ENCODE measurements at regions not wholly inside any gene's neighbourhood (a gene's known extent, or its start where the extent isn't known, plus 50 kb on each side); places are given as distances from the start of the nearest gene placed in this dataset.

- Mint-ChIP-seq H3K27ac (no peak overlapping the region), H3K27me3 (ENCODE audit: low read depth) (no peaks in the 10 kb centered on the region), H3K4me3 (no peak overlapping the region)
These were observed 304.0 kb downstream of the IRS1 start for GRCh38 chr2:226495466-226496272.

GRCh38 chr2:226491112-226491511 is 308.5 kb downstream of the IRS1 start:
- no peak for TF ChIP-seq CTCF (IDR thresholded peaks at IDR 0.05; ENCODE audit: unreplicated experiment)
- Mint-ChIP-seq H3K27me3 (ENCODE audit: low read depth) (no peaks in the 10 kb centered on the region), H3K27ac (no peak overlapping the region), H3K4me3 (no peak overlapping the region), H3K4me1 (peaks cover 6% of the 10 kb centered on the region), H3K9me3 (peaks cover 4% of the 10 kb centered on the region), H3K36me3 (no peaks in the 10 kb centered on the region)
- DNase-seq (ENCODE audit: low spot score in 2 of 2, unreplicated experiment in 2 of 2), result no peak

More at GRCh38 chr2:226495466-226496272, 304.0 kb downstream of the IRS1 start:
- no peak for DNase-seq (ENCODE audit: low spot score in 2 of 2, unreplicated experiment in 2 of 2)
- Mint-ChIP-seq H3K4me1 (peaks cover 7% of the 10 kb centered on the region), H3K9me3 (peaks cover 5% of the 10 kb centered on the region), H3K36me3 (peaks cover 3% of the 10 kb centered on the region)
- TF ChIP-seq CTCF (IDR thresholded peaks at IDR 0.05; ENCODE audit: unreplicated experiment), result no peak

- no peak overlapping the region for H3K27ac Mint-ChIP-seq
These were observed 309.7 kb downstream of the IRS1 start for GRCh38 chr2:226489775-226490541.

GRCh38 chr2:226488034-226488433 is 311.6 kb downstream of the IRS1 start:
- no peak for TF ChIP-seq CTCF (IDR thresholded peaks at IDR 0.05; ENCODE audit: unreplicated experiment)
- no peaks in the 10 kb centered on the region for H3K27me3 Mint-ChIP-seq (ENCODE audit: low read depth)
- H3K36me3 Mint-ChIP-seq, result no peaks in the 10 kb centered on the region
- H3K4me1 Mint-ChIP-seq, result peaks cover 21% of the 10 kb centered on the region
- H3K27ac Mint-ChIP-seq, result no peak overlapping the region
- no peak for DNase-seq (ENCODE audit: low spot score in 2 of 2, unreplicated experiment in 2 of 2)
- H3K4me3 Mint-ChIP-seq, result no peak overlapping the region
- H3K9me3 Mint-ChIP-seq, result peaks cover 4% of the 10 kb centered on the region

More at GRCh38 chr2:226489775-226490541, 309.7 kb downstream of the IRS1 start:
- H3K4me1 Mint-ChIP-seq, result peaks cover 1% of the 10 kb centered on the region
- no peak for TF ChIP-seq CTCF (IDR thresholded peaks at IDR 0.05; ENCODE audit: unreplicated experiment)
- no peak overlapping the region for H3K4me3 Mint-ChIP-seq
- H3K27me3 Mint-ChIP-seq (ENCODE audit: low read depth), result no peaks in the 10 kb centered on the region
- DNase-seq (ENCODE audit: low spot score in 2 of 2, unreplicated experiment in 2 of 2), result no peak
- H3K9me3 Mint-ChIP-seq, result peaks cover 4% of the 10 kb centered on the region
- H3K36me3 Mint-ChIP-seq, result no peaks in the 10 kb centered on the region

- TF ChIP-seq CTCF (IDR thresholded peaks at IDR 0.05; ENCODE audit: unreplicated experiment), result no peak
- Mint-ChIP-seq H3K27ac (no peak overlapping the region), H3K4me1 (peaks cover 25% of the 10 kb centered on the region), H3K27me3 (ENCODE audit: low read depth) (no peaks in the 10 kb centered on the region), H3K36me3 (no peaks in the 10 kb centered on the region), H3K9me3 (peaks cover 4% of the 10 kb centered on the region), H3K4me3 (no peak overlapping the region)
- DNase-seq (ENCODE audit: low spot score in 2 of 2, unreplicated experiment in 2 of 2), result no peak
These were observed 312.0 kb downstream of the IRS1 start for GRCh38 chr2:226487573-226487972.
